ENCODE measurements at regions not wholly inside any gene's neighbourhood (a gene's known extent, or its start where the extent isn't known, plus 50 kb on each side); places are given as distances from the start of the nearest gene placed in this dataset.

- TF ChIP-seq CTCF (IDR thresholded peaks at IDR 0.05) = no peak
- DNase-seq (ENCODE audit: low spot score) (no peak), ATAC-seq (ENCODE audit: low FRiP score) (no peak)
Measured at GRCh38 chr6:113767985-113768384, 89.2 kb upstream of the MARCKS start.

GRCh38 chr6:113772961-113773360 is 84.2 kb upstream of the MARCKS start:
- no peak for DNase-seq (ENCODE audit: low spot score)
- no peak for ATAC-seq (ENCODE audit: low FRiP score)
- no peak for TF ChIP-seq CTCF (IDR thresholded peaks at IDR 0.05)

GRCh38 chr6:113774127-113774825 is 82.9 kb upstream of the MARCKS start:
- no peak for DNase-seq (ENCODE audit: low spot score)
- no peak for ATAC-seq (ENCODE audit: low FRiP score)
- no peak for TF ChIP-seq CTCF (IDR thresholded peaks at IDR 0.05)

GRCh38 chr6:113776998-113777397 is 80.1 kb upstream of the MARCKS start:
- no peak for DNase-seq (ENCODE audit: low spot score)
- TF ChIP-seq CTCF (IDR thresholded peaks at IDR 0.05) = no peak
- no peak for ATAC-seq (ENCODE audit: low FRiP score)

- no peak for DNase-seq (ENCODE audit: low spot score)
- TF ChIP-seq CTCF (IDR thresholded peaks at IDR 0.05) = no peak
Measured at GRCh38 chr6:113777601-113778000, 79.5 kb upstream of the MARCKS start.

GRCh38 chr6:113779656-113780055 is 77.5 kb upstream of the MARCKS start:
- ATAC-seq (ENCODE audit: low FRiP score) (no peak), DNase-seq (ENCODE audit: low spot score) (no peak)
- TF ChIP-seq CTCF (IDR thresholded peaks at IDR 0.05) = no peak

More at GRCh38 chr6:113777601-113778000, 79.5 kb upstream of the MARCKS start:
- no peak for ATAC-seq (ENCODE audit: low FRiP score)

GRCh38 chr6:113782636-113783035 is 74.5 kb upstream of the MARCKS start:
- ATAC-seq (ENCODE audit: low FRiP score) (no peak), DNase-seq (ENCODE audit: low spot score) (no peak)
- no peak for TF ChIP-seq CTCF (IDR thresholded peaks at IDR 0.05)
